Central memory CD8-positive, alpha-beta T cell (primary cell): ENCODE measurements at regions not wholly inside any gene's neighbourhood (a gene's known extent, or its start where the extent isn't known, plus 50 kb on each side); places are given as distances from the start of the nearest gene placed in this dataset.

Source experiments
- ATAC-seq: fragments of 150-1000 bp; cut with Tn5 transposase; replicated peaks from 2 replicates; pipeline ENCODE4 v1.10.0; 2022; ENCODE audit warnings: mild to moderate bottlenecking, moderate FRiP score, moderate number of reproducible peaks; ENCODE audit not compliant: poor library complexity, severe bottlenecking; ENCODE audit errors: extremely low read depth
- DNase-seq, 2 donors: peaks; one replicate each; pipeline ENCODE4 v3.0.0; 2021; ENCODE audit warnings: low spot score in 2 of 2
- H3K27ac Mint-ChIP-seq: one replicate; pipeline ENCODE4 v1.8.0; 2022; ENCODE audit warnings: low read depth, mild to moderate bottlenecking, moderate library complexity, mixed read lengths
- H3K27me3 Mint-ChIP-seq: one replicate; pipeline ENCODE4 v1.8.0; 2022; ENCODE audit warnings: mixed read lengths
- H3K36me3 Mint-ChIP-seq: one replicate; pipeline ENCODE4 v1.8.0; 2022; ENCODE audit warnings: mild to moderate bottlenecking, moderate library complexity, mixed read lengths; ENCODE audit not compliant: insufficient read depth
- H3K4me1 Mint-ChIP-seq: one replicate; pipeline ENCODE4 v1.8.0; 2022; ENCODE audit warnings: mixed read lengths
- H3K4me3 Mint-ChIP-seq: one replicate; pipeline ENCODE4 v1.8.0; 2022; ENCODE audit warnings: mild to moderate bottlenecking, moderate library complexity, mixed read lengths
- H3K9me3 Mint-ChIP-seq: one replicate; pipeline ENCODE4 v1.8.0; 2022; ENCODE audit warnings: mixed read lengths

- H3K27me3 Mint-ChIP-seq: no peaks in the 10 kb centered on the region
- DNase-seq: no peak
- H3K4me1 Mint-ChIP-seq: no peaks in the 10 kb centered on the region
- H3K4me3 Mint-ChIP-seq: no peak overlapping the region
- H3K36me3 Mint-ChIP-seq: no peaks in the 10 kb centered on the region
- peaks cover 4% of the 10 kb centered on the region for H3K9me3 Mint-ChIP-seq
- no peak for ATAC-seq
- H3K27ac Mint-ChIP-seq: no peak overlapping the region
Observed at GRCh38 chr18:5091741-5092140, 105.3 kb downstream of the AKAIN1 start.

DNA sequence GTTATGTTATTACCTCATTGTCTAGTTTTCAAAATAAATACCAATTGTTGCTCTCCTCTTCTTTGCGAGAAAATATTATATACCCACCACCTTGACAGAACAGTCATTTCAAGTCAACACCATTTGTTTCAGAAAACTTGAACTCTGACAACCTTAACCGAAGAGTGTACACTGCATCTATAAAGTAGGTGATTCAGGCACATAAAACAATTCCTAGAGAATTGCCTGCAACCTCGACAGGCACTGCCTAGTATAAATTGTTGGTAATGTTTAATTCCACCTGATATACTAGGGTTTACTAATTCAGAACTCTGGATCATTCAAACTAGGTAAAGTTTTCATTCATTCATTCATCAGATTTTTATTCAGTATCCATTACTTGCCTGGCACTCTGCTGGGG lies 121.8 kb downstream of the AKAIN1 start:
- H3K4me3 Mint-ChIP-seq: no peak overlapping the region
- no peaks in the 10 kb centered on the region for H3K4me1 Mint-ChIP-seq
- no peak for DNase-seq
- no peaks in the 10 kb centered on the region for H3K36me3 Mint-ChIP-seq
- ATAC-seq: no peak
- H3K9me3 Mint-ChIP-seq: no peaks in the 10 kb centered on the region
- H3K27me3 Mint-ChIP-seq: no peaks in the 10 kb centered on the region
- no peak overlapping the region for H3K27ac Mint-ChIP-seq

GRCh38 chr18:5073026-5073944 lies 123.8 kb downstream of the AKAIN1 start:
- Mint-ChIP-seq H3K36me3 (no peaks in the 10 kb centered on the region), H3K9me3 (no peaks in the 10 kb centered on the region), H3K4me3 (no peak overlapping the region), H3K27ac (no peak overlapping the region), H3K4me1 (no peaks in the 10 kb centered on the region), H3K27me3 (no peaks in the 10 kb centered on the region)
- ATAC-seq (no peak), DNase-seq (no peak)

DNA sequence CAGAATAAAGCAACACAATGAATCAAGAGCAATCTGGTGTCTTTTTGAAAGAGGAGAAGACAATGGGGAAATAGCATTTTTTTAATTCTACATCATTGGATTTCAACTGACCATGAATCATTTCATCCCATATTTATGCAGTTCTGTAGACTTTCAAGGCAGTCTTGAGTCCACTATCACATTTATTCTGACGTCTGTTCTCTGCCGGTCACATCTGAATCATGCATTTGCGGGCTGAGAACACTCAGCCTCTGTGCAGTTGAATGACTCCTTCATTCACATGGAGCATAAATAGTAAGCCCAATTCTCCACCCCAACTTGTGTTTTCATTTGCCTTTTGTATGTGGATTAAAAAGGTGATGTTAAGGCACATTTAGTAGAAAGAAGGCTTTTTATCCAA lies 128.2 kb downstream of the AKAIN1 start:
- Mint-ChIP-seq H3K27ac (no peak overlapping the region), H3K4me1 (no peaks in the 10 kb centered on the region), H3K9me3 (no peaks in the 10 kb centered on the region), H3K27me3 (no peaks in the 10 kb centered on the region), H3K36me3 (no peaks in the 10 kb centered on the region), H3K4me3 (no peak overlapping the region)
- DNase-seq (no peak), ATAC-seq (no peak)

DNA sequence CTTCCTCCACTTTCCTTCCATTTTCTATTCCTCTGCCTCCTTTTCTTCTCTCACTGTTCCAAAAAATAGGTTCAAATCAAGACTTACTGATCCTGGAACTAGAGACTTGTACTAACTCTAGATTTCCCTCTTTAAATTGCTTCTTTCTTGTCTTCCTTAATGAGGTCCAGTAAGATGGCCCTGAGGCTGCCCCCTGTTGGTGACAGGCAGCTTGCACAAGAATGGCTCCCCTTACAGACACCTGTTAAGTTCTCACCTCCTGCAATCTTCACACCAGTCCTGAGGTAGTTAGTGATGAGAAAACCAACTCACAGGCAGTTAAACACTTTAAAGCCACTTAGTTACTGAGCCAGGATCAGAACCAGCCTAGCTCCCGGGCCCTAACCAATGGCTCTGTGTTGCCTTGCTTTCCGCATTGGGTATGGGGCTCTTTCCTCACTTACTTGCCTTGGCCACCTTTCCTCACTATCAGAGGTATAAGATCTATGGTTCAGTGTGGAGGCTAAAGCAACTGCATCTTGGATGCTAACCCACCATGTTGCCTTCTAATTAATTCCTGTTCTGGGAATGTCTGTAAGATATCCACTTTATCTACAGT lies 130.6 kb downstream of the AKAIN1 start:
- ATAC-seq (no peak), DNase-seq (no peak)
- H3K9me3 Mint-ChIP-seq: no peaks in the 10 kb centered on the region
- no peaks in the 10 kb centered on the region for H3K4me1 Mint-ChIP-seq
- no peak overlapping the region for H3K4me3 Mint-ChIP-seq
- no peak overlapping the region for H3K27ac Mint-ChIP-seq
- H3K36me3 Mint-ChIP-seq: no peaks in the 10 kb centered on the region
- H3K27me3 Mint-ChIP-seq: no peaks in the 10 kb centered on the region

DNA sequence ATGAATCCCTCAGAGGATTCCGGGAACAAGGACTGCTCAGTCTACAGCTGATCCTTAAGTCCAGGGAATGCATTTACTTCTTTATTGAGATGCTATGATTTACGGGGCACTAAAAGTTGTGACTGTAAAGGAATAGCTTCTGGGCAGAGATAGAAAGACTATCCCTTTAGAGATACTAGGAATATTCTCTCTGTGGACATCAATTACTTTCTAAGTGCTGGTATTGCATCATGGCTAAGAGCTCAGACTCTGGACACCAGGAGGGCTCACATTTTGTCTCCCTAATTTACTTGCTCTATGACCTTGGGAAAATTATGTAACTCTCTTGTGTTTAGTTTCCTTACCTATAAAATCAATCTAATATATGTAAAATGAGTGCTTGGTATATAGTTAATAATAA lies 131.4 kb downstream of the AKAIN1 start:
- no peak for ATAC-seq
- Mint-ChIP-seq H3K4me3 (no peak overlapping the region), H3K36me3 (no peaks in the 10 kb centered on the region), H3K27ac (no peak overlapping the region), H3K27me3 (no peaks in the 10 kb centered on the region), H3K9me3 (no peaks in the 10 kb centered on the region), H3K4me1 (no peaks in the 10 kb centered on the region)
- no peak for DNase-seq

- ATAC-seq: no peak
Observed at GRCh38 chr18:5064841-5065370, 132.2 kb downstream of the AKAIN1 start.

GRCh38 chr18:5061785-5062184 lies 135.3 kb downstream of the AKAIN1 start:
- no peak overlapping the region for H3K4me3 Mint-ChIP-seq
- H3K9me3 Mint-ChIP-seq: no peaks in the 10 kb centered on the region
- DNase-seq: no peak
- peaks cover 12% of the 10 kb centered on the region for H3K27me3 Mint-ChIP-seq
- no peak overlapping the region for H3K27ac Mint-ChIP-seq
- H3K4me1 Mint-ChIP-seq: peaks cover 19% of the 10 kb centered on the region
- no peak for ATAC-seq
- H3K36me3 Mint-ChIP-seq: peaks cover 3% of the 10 kb centered on the region

More at GRCh38 chr18:5064841-5065370, 132.2 kb downstream of the AKAIN1 start:
- no peaks in the 10 kb centered on the region for H3K27me3 Mint-ChIP-seq
- no peaks in the 10 kb centered on the region for H3K36me3 Mint-ChIP-seq
- H3K4me1 Mint-ChIP-seq: no peaks in the 10 kb centered on the region
- no peaks in the 10 kb centered on the region for H3K9me3 Mint-ChIP-seq
- H3K27ac Mint-ChIP-seq: no peak overlapping the region
- H3K4me3 Mint-ChIP-seq: no peak overlapping the region
- DNase-seq: no peak

DNA sequence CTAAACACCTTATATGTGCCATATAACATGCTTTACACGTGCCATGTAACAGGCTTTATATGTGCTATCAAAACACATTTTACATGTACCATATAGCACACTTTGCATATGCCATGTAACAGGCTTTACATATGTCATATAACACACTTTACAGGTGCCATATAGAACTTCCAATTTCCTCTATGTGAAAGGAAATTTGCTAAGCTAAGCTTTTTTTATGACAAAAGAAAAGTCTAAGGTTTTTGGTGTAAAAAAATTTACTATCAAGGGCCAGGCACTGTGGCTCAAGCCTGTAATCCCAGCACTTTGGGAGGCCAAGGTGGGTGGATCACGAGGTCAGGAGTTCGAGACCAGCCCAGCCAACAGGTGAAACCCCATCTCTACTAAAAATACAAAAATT lies 136.5 kb downstream of the AKAIN1 start:
- Mint-ChIP-seq H3K9me3 (no peaks in the 10 kb centered on the region), H3K4me3 (no peak overlapping the region), H3K27ac (no peak overlapping the region), H3K4me1 (peaks cover 19% of the 10 kb centered on the region), H3K36me3 (peaks cover 3% of the 10 kb centered on the region), H3K27me3 (peaks cover 16% of the 10 kb centered on the region)
- ATAC-seq (no peak), DNase-seq (no peak)

GRCh38 chr18:5059696-5060032 lies 137.4 kb downstream of the AKAIN1 start:
- Mint-ChIP-seq H3K36me3 (peaks cover 3% of the 10 kb centered on the region), H3K27me3 (peaks cover 16% of the 10 kb centered on the region), H3K4me1 (peaks cover 19% of the 10 kb centered on the region)

DNA sequence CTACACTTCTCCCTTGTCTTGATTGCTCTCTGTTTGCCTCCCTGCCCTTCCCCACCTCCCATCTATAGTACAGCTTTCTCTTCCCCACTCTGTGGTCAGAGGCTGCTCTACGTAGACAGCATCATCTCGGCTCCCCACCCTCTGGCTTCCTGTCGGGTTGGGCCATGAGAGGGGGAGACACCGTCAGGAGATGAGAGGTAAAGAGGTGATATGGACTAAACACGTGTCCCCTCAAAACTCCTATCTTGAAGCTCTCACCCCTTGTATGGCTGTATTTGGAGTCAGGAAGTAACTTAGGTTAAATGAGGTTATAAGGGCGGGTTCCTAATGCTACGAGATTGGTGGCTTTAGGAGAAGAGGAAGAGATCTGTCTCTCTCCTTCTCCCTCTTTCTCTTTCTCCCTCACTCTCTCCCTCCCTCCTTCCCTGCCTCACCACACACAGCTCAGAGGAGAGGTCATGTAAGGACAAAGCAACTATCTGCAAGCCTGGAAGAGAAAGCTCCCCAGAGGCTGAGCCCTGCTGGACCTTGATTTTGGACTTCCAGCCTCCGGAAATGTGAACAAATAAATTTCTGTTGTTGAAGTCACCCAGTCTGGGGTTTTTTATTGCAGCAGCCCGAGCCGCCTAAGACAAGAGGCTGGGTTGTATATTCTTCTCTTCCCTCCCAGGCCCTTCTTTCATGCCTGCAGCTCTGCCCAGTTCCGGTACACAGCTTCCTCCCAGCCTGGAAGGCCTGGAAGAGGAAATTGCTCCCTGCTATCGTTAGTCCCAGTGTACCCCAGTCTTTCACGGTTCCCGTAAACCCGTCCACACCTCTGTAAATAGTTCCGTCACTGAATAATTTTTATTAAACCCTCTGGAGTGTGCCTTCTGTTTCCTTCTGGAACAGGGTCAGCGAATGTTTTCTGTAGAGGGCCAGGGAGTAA lies 138.0 kb downstream of the AKAIN1 start:
- ATAC-seq: peak; percentile 76
- Mint-ChIP-seq H3K9me3 (no peaks in the 10 kb centered on the region), H3K4me1 (peaks cover 19% of the 10 kb centered on the region), H3K27me3 (peaks cover 16% of the 10 kb centered on the region), H3K4me3 (no peak overlapping the region), H3K36me3 (peaks cover 3% of the 10 kb centered on the region), H3K27ac (no peak overlapping the region)
- DNase-seq: peak in 1 of 2 donors; percentile 17

More at GRCh38 chr18:5059696-5060032, 137.4 kb downstream of the AKAIN1 start:
- Mint-ChIP-seq H3K27ac (no peak overlapping the region), H3K9me3 (no peaks in the 10 kb centered on the region), H3K4me3 (no peak overlapping the region)
- ATAC-seq (no peak), DNase-seq (no peak)
